ENCODE measurements at regions not wholly inside any gene's neighbourhood (a gene's known extent, or its start where the extent isn't known, plus 50 kb on each side); places are given as distances from the start of the nearest gene placed in this dataset.

GRCh38 chr3:193962986-193963685 is 172.8 kb upstream of the HES1 start:
- Histone ChIP-seq H3K4me2 (ENCODE audit: insufficient read depth, low read length) (no peak overlapping the region), H2AFZ (ENCODE audit: low read depth, low read length) (no peak overlapping the region), H3K36me3 (ENCODE audit: insufficient read depth, low read length) (no peaks in the 10 kb centered on the region), H3K9me3 (ENCODE audit: insufficient read depth, low read length, severe bottlenecking) (no peaks in the 10 kb centered on the region), H4K20me1 (ENCODE audit: insufficient read depth, low read length) (no peaks in the 10 kb centered on the region), H3K79me2 (ENCODE audit: insufficient read depth, low read length) (no peaks in the 10 kb centered on the region), H3K4me3 (ENCODE audit: low read depth in 1 of 2, low read length in 2 of 2) (no peak overlapping the region), H3K27ac (ENCODE audit: low read length) (no peak overlapping the region), H3K9ac (ENCODE audit: low read depth, low read length) (no peak overlapping the region), H3K4me1 (ENCODE audit: insufficient read depth, low read length) (no peaks in the 10 kb centered on the region), H3K27me3 (ENCODE audit: insufficient read depth, low read length, poor library complexity) (peaks cover 26% of the 10 kb centered on the region)
- no peak for DNase-seq
- TF ChIP-seq CTCF (IDR thresholded peaks at IDR 0.05; ENCODE audit: borderline replicate concordance, extremely low read depth, low read length, poor library complexity, severe bottlenecking), result no peak
- no peak for TF ChIP-seq EZH2 (IDR thresholded peaks at IDR 0.05; ENCODE audit: borderline replicate concordance, low read depth, low read length, severe bottlenecking)
- ATAC-seq (ENCODE audit: insufficient read depth, low read depth), result no peak

GRCh38 chr3:193963808-193964516 is 172.0 kb upstream of the HES1 start:
- no peak for TF ChIP-seq CTCF (IDR thresholded peaks at IDR 0.05; ENCODE audit: borderline replicate concordance, extremely low read depth, low read length, poor library complexity, severe bottlenecking)
- TF ChIP-seq EZH2 (IDR thresholded peaks at IDR 0.05; ENCODE audit: borderline replicate concordance, low read depth, low read length, severe bottlenecking), result no peak
- no peaks in the 10 kb centered on the region for H3K79me2 ChIP-seq (ENCODE audit: insufficient read depth, low read length)
- H3K27ac ChIP-seq (ENCODE audit: low read length), result no peak overlapping the region
- H3K9me3 ChIP-seq (ENCODE audit: insufficient read depth, low read length, severe bottlenecking), result no peaks in the 10 kb centered on the region
- H3K27me3 ChIP-seq (ENCODE audit: insufficient read depth, low read length, poor library complexity), result peaks cover 28% of the 10 kb centered on the region
- H4K20me1 ChIP-seq (ENCODE audit: insufficient read depth, low read length), result no peaks in the 10 kb centered on the region
- no peaks in the 10 kb centered on the region for H3K4me1 ChIP-seq (ENCODE audit: insufficient read depth, low read length)
- H3K4me2 ChIP-seq (ENCODE audit: insufficient read depth, low read length), result no peak overlapping the region
- no peaks in the 10 kb centered on the region for H3K36me3 ChIP-seq (ENCODE audit: insufficient read depth, low read length)
- H2AFZ ChIP-seq (ENCODE audit: low read depth, low read length), result no peak overlapping the region
- DNase-seq (no peak), ATAC-seq (ENCODE audit: insufficient read depth, low read depth) (no peak)
- no peak overlapping the region for H3K4me3 ChIP-seq (ENCODE audit: low read depth in 1 of 2, low read length in 2 of 2)
- H3K9ac ChIP-seq (ENCODE audit: low read depth, low read length), result no peak overlapping the region

GRCh38 chr3:193964517-193964880 is 171.4 kb upstream of the HES1 start:
- Histone ChIP-seq H4K20me1 (ENCODE audit: insufficient read depth, low read length) (no peaks in the 10 kb centered on the region), H3K27me3 (ENCODE audit: insufficient read depth, low read length, poor library complexity) (peaks cover 28% of the 10 kb centered on the region), H3K4me3 (ENCODE audit: low read depth in 1 of 2, low read length in 2 of 2) (no peak overlapping the region), H3K4me1 (ENCODE audit: insufficient read depth, low read length) (no peaks in the 10 kb centered on the region), H3K36me3 (ENCODE audit: insufficient read depth, low read length) (no peaks in the 10 kb centered on the region), H3K79me2 (ENCODE audit: insufficient read depth, low read length) (no peaks in the 10 kb centered on the region), H3K27ac (ENCODE audit: low read length) (no peak overlapping the region), H2AFZ (ENCODE audit: low read depth, low read length) (no peak overlapping the region), H3K9me3 (ENCODE audit: insufficient read depth, low read length, severe bottlenecking) (no peaks in the 10 kb centered on the region), H3K4me2 (ENCODE audit: insufficient read depth, low read length) (no peak overlapping the region), H3K9ac (ENCODE audit: low read depth, low read length) (no peak overlapping the region)
- TF ChIP-seq EZH2 (IDR thresholded peaks at IDR 0.05; ENCODE audit: borderline replicate concordance, low read depth, low read length, severe bottlenecking) (no peak), CTCF (IDR thresholded peaks at IDR 0.05; ENCODE audit: borderline replicate concordance, extremely low read depth, low read length, poor library complexity, severe bottlenecking) (no peak)
- DNase-seq (no peak), ATAC-seq (ENCODE audit: insufficient read depth, low read depth) (no peak)
